Panc1 (cell line): ENCODE measurements at regions not wholly inside any gene's neighbourhood (a gene's known extent, or its start where the extent isn't known, plus 50 kb on each side); places are given as distances from the start of the nearest gene placed in this dataset.

ENCODE experiments used
- ATAC-seq: fragments of 200-7000 bp; cut with Tn5 transposase; 2 replicates; pipeline ENCODE4 v1.9.1; 2020; ENCODE audit warnings: mild to moderate bottlenecking, moderate library complexity
- BruUV-seq: library from RNA; stranded (reverse); fragments of 400-500 nt; replicated peaks from 2 replicates; lab custom pipeline; 2021; lab: Mats Ljungman, UMichigan
- CTCF ChIA-PET: fragments of 300-600 bp; sonication (Branson Sonifier 250); formaldehyde crosslinking; loops from one replicate; lab custom pipeline; 2022; ENCODE audit warnings: antibody characterized with exemption; lab: Charles Lee
- POLR2A ChIA-PET: fragments of 300-600 bp; sonication (Branson Sonifier 250); formaldehyde crosslinking; loops from one replicate; lab custom pipeline; 2022; ENCODE audit warnings: antibody characterized with exemption; lab: Charles Lee
- DNase-seq: peaks from one replicate; pipeline ENCODE4 v3.0.0-alpha.2; 2010; ENCODE audit warnings: low read depth, low spot score
- H3K27ac ChIP-seq: 2 replicates; pipeline ENCODE4 v1.5.1; 2011; ENCODE audit warnings: mild to moderate bottlenecking, low read length, inconsistent platforms
- H3K27me3 ChIP-seq: fragments of 200-500 bp; sonication (Bioruptor generic); 2 replicates; pipeline ENCODE4 v1.6.0; 2014; ENCODE audit warnings: low read length, inconsistent platforms; ENCODE audit not compliant: control insufficient read depth, insufficient read depth
- H3K36me3 ChIP-seq: fragments of 200-500 bp; sonication (Bioruptor generic); 2 replicates; pipeline ENCODE4 v1.5.1; 2014; ENCODE audit warnings: inconsistent platforms, mild to moderate bottlenecking, low read length, moderate library complexity; ENCODE audit not compliant: control insufficient read depth, insufficient read depth
- H3K4me1 ChIP-seq: 2 replicates; pipeline ENCODE4 v1.5.1; 2011; ENCODE audit warnings: inconsistent platforms, mild to moderate bottlenecking, low read length, moderate library complexity; ENCODE audit not compliant: control insufficient read depth, insufficient read depth
- H3K4me3 ChIP-seq, 2 experiments: 2 replicates each; pipeline ENCODE4 v1.5.1; 2011 to 2012; ENCODE audit warnings: low read depth in 2 of 2, low read length in 2 of 2, mild to moderate bottlenecking in 2 of 2, inconsistent platforms in 1 of 2, moderate library complexity in 1 of 2
- H3K9me3 ChIP-seq: fragments of 200-500 bp; sonication (Bioruptor generic); 2 replicates; pipeline ENCODE4 v1.5.1; 2014; ENCODE audit warnings: low read depth, mild to moderate bottlenecking, inconsistent platforms, low read length, moderate library complexity; ENCODE audit not compliant: control insufficient read depth, insufficient read depth
- POLR2AphosphoS5 ChIP-seq: IDR thresholded peaks from 2 replicates; pipeline ENCODE4 v1.6.1; 2012; ENCODE audit warnings: mild to moderate bottlenecking, low read depth, low read length, moderate library complexity
- REST ChIP-seq, 2 experiments: IDR thresholded peaks; 2 replicates each; pipeline ENCODE4 v1.6.1; 2011 to 2012; ENCODE audit warnings: low read depth in 2 of 2, control low read depth in 1 of 2, low read length in 1 of 2, mild to moderate bottlenecking in 1 of 2, moderate library complexity in 1 of 2; ENCODE audit not compliant: insufficient read depth in 1 of 2
- SIN3A ChIP-seq: IDR thresholded peaks from 2 replicates; pipeline ENCODE4 v1.6.1; 2012; ENCODE audit warnings: low read depth, mild to moderate bottlenecking, low read length, moderate library complexity, borderline replicate concordance; ENCODE audit not compliant: insufficient read depth
- TCF7L2 ChIP-seq: IDR thresholded peaks from 2 replicates; pipeline ENCODE4 v1.6.1; 2011; ENCODE audit warnings: mild to moderate bottlenecking, low read depth, low read length, inconsistent platforms
- in situ Hi-C: cut with HindIII; loops from 2 replicates; pipeline ENCODE4 v1.10.0; 2016; ENCODE audit warnings: low sequenced_read_pairs, low pct_unique_long_range_greater_than_20kb
- intact Hi-C: fragments of 100-400 bp; cut with micrococcal nuclease; formaldehyde crosslinking; loops from one replicate; pipeline ENCODE4 v1.10.0; 2022; ENCODE audit not compliant: unreplicated experiment
- TF ChIP-seq, protein P1 (sequence below): fragments of 450-650 bp; IDR thresholded peaks from 2 replicates; pipeline ENCODE4 v1.5.1; 2017; ENCODE audit warnings: mild to moderate bottlenecking

- DNase-seq (no peak), ATAC-seq (no peak)
- in situ Hi-C loops (no loop called here), intact Hi-C loops (no loop called here)
- POLR2A ChIA-PET = no interaction called here
- H3K9me3 ChIP-seq = no peaks in the 10 kb centered on the region
- BruUV-seq = no TSS peak
- no peak overlapping the region for H3K4me3 ChIP-seq
- H3K36me3 ChIP-seq = no peaks in the 10 kb centered on the region
- CTCF ChIA-PET = no interaction called here
- H3K4me1 ChIP-seq = no peaks in the 10 kb centered on the region
- no peak overlapping the region for H3K27ac ChIP-seq
- TF ChIP-seq REST (IDR thresholded peaks at IDR 0.05; ENCODE audit: insufficient read depth in 1 of 2, low read depth in 2 of 2, low read length in 1 of 2) (no peak), POLR2AphosphoS5 (no peak), SIN3A (no peak), TCF7L2 (no peak)
- TF ChIP-seq, protein P1, sequence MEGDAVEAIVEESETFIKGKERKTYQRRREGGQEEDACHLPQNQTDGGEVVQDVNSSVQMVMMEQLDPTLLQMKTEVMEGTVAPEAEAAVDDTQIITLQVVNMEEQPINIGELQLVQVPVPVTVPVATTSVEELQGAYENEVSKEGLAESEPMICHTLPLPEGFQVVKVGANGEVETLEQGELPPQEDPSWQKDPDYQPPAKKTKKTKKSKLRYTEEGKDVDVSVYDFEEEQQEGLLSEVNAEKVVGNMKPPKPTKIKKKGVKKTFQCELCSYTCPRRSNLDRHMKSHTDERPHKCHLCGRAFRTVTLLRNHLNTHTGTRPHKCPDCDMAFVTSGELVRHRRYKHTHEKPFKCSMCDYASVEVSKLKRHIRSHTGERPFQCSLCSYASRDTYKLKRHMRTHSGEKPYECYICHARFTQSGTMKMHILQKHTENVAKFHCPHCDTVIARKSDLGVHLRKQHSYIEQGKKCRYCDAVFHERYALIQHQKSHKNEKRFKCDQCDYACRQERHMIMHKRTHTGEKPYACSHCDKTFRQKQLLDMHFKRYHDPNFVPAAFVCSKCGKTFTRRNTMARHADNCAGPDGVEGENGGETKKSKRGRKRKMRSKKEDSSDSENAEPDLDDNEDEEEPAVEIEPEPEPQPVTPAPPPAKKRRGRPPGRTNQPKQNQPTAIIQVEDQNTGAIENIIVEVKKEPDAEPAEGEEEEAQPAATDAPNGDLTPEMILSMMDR = no peak
- no peaks in the 10 kb centered on the region for H3K27me3 ChIP-seq
Observed at GRCh38 chr2:120952318-120952717, 216.7 kb downstream of the GLI2 start.

- ChIA-PET CTCF (no interaction called here), POLR2A (no interaction called here)
- Histone ChIP-seq H3K36me3 (no peaks in the 10 kb centered on the region), H3K27me3 (no peaks in the 10 kb centered on the region), H3K27ac (no peak overlapping the region), H3K9me3 (no peaks in the 10 kb centered on the region), H3K4me1 (no peaks in the 10 kb centered on the region), H3K4me3 (no peak overlapping the region)
- intact Hi-C loops = no loop called here
- ATAC-seq (no peak), DNase-seq (no peak)
- TF ChIP-seq TCF7L2 = no peak
- no peak for TF ChIP-seq REST (IDR thresholded peaks at IDR 0.05; ENCODE audit: insufficient read depth in 1 of 2, low read depth in 2 of 2, low read length in 1 of 2)
- no peak for TF ChIP-seq SIN3A
- TF ChIP-seq POLR2AphosphoS5 = no peak
- TF ChIP-seq, protein P1 = no peak
- in situ Hi-C loops = no loop called here
- BruUV-seq = no TSS peak
Observed at GRCh38 chr2:120953066-120953756, 217.5 kb downstream of the GLI2 start.
